GM18867 (cell line): ENCODE measurements at regions not wholly inside any gene's neighbourhood (a gene's known extent, or its start where the extent isn't known, plus 50 kb on each side); places are given as distances from the start of the nearest gene placed in this dataset.

Experiments used
- ATAC-seq: cut with Tn5 transposase; IDR thresholded peaks from one replicate; pipeline ENCODE4 v1.9.1; 2021; ENCODE audit warnings: mild to moderate bottlenecking, moderate library complexity; ENCODE audit not compliant: unreplicated experiment

DNA sequence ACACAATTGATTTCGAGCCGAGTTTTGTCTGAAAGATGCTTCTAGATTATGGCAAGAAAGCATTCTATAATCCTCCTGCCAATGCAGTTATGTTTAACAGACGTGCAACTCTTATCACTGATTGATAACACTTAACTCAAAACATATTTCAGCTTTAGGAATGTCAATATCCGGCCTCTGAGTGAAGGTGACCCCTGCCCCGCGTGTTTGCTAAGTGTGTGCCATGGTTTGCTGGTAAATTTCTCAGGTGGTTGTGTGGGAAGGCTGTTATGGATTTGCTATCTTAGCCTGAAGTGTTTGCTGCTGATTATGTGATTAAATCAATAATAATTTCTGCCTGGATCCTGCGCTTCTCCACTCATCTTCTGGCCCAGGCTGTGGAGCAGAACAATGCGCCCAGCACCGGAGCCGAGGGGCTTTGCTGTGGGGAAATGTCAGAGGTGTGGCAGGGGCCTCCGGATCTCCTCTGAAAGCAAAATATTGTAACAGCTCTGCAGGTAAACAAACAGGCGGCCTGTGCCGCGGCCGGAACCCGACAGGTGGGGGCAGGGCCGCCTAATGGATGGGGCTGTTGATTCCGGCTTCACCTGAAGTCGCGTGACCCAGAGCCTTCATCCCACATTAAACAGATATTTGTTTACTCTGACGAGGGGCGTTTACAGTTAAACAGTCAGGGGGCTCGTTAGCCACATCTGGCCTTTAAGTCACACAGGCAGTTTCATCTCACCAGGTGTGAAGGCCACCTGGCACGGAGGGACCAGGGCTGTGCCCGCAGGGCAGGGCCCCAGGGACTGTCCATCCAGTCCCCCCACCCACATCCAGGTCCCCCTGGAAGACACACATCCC lies 210.7 kb upstream of the SALL3 start:
- ATAC-seq = no peak

DNA sequence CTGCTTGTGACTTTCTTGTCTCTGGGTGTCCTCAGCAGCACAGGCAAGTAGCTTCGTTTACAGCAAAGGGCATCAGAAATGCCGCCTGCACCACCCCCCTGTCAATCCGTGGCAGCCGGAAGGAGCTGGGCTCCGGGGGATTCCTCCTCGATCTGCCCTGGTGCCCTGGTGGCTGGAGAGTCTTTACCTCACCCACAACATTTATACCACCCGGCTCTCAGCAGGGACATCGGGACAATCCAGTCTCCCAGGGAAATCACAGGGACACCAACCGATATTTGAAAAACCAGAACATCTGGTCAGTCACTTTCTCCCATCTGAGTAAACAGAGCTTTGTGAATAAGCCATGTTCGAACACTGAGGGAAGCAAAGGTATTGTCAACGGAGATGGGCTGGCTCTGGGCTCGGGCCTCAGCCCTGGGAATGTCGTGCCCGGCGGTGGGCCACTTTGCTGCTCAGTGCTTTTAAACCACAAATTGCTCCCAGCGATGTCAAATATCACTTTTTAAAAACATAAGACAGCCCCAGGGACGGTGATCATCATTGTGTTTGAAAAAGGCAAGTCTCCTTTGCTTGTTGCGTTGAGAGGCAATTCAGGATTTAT lies 210.0 kb upstream of the SALL3 start:
- ATAC-seq = no peak

DNA sequence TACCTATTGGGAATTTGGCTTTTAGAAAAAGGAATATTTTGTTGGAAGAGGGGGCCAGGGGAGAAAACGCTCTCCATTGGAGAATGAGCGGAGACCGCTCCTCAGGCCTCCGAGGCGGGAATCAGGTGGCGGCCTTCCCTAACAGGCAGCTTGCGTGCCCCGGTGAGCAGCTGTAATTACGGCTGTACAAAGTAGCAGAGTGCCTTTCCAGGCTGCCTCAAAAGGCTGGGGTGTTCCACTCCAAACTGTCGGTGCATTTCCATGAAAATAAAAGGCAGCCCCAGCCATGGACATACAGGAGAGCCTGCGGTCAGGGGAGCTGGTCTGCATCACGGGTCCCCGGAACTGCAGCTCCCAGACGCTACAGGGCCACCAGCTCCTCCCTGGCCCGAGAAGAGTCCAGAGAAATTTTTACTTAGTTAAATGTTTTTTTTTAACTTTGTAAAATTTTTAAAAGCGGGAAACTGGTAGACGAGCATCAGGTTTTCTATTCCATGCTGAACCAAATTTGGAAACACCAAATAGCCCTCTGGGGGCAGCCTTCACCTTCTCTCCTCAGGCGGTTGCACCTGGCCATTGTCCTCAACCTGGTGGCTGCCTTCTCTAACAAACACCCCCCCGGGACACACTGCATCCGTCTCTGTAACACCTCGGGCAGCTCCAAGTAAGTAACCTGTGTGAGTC lies 209.3 kb upstream of the SALL3 start:
- ATAC-seq = no peak

DNA sequence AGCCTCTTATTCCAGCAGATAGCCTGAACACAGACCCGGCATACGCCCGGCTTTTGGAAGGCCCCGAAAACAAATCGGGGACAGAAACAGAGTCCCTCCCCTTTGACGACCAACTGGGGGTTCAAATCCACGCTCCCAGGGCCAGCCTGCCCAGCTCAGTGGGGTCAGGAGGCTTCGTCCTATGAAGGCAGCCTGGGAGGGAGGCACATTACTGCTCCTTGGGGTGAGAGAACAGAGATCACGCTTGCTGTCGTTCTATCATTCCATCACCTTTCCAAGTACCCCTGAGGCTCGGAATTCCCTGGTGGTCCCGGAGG lies 208.8 kb upstream of the SALL3 start:
- no peak for ATAC-seq

DNA sequence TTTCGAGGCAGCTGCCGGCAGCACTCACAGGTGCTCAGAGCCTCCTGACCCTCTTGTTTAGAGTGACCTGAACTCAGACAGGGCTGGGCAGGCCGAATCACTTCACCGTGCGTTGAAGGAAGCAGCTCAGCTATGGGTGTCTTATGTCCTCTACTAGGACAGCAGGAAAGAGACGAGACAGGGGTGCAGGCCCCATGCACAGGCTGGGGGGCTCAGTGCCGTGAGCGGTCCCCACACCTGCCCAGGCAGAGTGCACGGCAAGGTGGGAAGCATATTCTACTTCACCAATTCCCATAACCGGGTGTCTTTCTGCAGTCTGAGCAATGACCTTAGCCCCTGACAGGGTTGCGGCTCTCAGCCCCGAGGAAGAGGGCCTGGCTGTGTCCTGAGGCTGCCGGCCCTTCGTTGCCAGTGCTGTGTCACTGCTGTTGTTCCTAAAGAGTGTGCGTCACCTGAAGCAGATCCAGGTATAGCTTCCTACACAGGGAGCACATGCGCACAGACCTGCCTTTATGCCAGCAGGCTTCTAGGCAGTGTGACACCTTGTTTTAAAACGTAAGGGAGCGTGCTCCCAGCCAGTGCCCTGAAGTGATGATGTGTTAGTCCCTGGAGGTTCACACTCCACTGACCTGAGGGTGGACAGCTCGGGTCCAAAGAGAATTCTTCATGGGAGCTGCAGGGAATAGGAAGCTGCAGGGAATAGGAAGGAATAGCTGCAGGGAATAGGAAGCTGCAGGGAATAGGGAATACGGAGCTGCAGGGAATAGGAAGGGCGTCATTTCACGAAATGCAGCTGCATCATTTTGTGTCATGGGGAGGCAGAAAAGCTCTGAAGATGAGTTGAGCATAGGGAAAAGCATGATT lies 207.9 kb upstream of the SALL3 start:
- no peak for ATAC-seq

DNA sequence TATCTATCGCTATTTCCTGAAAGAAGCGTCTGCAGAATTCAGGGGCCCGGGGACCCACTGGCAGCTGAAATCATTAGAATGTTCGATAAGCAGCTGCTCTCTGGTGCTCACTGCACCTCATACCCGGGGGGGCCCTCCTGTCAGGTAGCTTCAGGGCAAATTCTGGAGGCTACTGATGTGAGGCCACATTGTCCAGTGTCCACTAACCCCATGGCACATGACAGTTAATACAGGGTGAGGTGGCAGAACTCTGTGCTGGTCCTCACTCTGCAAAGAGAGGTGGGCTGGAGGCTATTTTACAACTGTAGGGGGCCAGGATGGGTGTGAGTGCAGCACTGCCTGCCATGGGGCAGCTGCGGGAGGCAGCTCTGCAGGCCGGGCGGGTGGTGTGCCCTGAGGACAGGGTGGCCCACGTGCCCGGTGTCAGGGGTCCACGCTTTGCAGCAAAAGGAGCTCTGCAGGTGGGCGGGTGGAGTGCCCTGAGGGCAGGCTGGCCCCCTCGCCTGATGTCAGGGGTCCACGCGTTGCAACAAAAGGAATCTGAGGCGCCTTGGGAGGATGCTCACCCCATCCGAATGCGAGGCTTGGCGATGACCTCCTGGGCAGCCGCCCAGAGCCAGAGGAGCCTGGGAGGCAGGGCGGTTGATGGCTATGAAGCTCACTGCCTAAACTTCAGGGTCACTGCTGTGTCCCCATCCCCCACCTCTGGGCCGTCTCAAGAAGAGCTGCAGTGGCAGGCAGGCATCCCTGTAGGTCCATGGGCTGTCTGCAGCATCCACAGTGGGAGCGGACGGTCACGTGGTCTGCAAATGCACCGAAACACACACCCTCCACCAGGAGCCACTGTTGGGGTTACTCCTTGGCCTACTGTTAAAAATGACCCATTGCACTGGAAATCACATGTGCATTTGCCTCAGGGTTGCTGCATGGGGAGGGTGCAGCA lies 207.0 kb upstream of the SALL3 start:
- ATAC-seq = no peak

DNA sequence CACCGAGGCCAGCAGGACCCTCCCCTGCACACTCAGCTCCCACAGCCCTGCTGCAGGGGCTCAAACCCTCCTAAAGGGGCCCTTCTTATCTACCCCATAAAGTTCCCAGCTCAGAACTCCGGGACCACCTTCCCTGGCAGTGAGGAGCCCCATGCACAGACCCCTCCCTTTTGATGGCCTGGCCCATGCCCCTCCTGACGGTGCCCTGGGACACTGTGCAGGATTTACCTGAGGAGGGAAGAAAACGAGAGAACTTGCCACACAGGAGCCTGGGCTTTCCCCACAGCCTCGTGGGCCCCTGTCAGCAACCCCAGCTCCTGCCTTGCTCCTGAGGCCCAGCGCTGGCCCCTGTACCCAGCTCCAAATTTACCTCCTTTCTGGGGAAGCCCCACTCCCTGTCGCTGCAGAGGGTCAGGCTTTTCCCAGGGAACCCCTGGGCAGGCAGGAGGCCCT lies 206.3 kb upstream of the SALL3 start:
- ATAC-seq = no peak

DNA sequence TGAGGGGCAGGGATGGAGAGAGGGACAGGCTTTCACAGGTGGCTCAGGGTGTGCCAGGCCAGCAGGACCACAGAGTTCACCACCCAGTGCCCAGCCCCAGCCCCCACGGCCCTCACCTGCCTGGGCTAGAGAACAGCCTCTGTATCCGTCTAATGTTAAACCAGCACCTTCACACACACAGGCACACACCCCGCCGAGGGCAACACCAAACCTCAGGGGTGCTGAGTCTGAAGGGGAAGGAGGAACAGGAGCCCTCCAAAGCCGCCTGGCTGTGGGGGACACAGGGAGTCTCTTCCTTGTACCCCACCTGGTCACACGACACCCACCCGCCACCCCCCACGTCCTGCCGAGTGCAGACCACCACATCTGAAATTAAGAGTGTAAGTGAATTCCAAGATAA lies 205.8 kb upstream of the SALL3 start:
- ATAC-seq = no peak

DNA sequence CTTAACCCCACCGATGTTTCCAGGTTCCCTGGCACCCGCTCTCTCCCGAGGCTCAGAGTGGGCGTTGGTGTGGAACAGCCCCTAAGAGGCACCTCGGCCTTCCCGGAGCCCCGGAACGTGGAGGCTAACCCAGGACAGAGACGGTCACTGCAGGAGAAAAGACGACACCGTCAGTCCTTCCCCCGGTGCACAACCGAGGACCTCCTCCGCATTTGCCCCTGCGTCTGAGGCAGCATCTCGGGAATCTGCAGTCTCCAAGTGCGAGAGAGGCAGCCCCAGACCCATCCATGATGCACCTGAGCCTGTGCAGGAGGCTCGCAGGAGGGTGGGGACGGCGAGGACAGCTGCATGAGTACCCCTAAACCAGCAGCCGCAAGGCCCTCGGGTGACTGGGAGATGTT lies 204.9 kb upstream of the SALL3 start:
- ATAC-seq = no peak

DNA sequence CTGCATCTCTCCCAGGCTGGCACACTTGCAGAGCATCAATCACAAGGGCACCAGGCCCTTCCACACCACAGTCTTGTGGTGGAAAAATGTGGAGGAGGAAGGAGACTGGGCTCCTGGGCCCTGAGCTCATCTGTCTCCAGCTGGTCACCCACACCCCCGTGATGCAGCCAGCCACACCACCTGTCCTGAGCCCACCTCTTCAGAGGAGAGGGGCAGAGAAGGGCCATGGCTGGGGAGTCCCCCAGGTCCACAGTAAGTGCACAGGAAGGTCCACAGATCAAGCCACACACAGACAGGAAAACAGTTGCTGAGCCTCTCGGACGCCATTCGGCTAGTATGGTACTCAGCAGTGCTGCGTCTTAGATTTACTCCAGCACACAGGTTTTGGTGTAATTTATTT lies 203.5 kb upstream of the SALL3 start:
- ATAC-seq = no peak

DNA sequence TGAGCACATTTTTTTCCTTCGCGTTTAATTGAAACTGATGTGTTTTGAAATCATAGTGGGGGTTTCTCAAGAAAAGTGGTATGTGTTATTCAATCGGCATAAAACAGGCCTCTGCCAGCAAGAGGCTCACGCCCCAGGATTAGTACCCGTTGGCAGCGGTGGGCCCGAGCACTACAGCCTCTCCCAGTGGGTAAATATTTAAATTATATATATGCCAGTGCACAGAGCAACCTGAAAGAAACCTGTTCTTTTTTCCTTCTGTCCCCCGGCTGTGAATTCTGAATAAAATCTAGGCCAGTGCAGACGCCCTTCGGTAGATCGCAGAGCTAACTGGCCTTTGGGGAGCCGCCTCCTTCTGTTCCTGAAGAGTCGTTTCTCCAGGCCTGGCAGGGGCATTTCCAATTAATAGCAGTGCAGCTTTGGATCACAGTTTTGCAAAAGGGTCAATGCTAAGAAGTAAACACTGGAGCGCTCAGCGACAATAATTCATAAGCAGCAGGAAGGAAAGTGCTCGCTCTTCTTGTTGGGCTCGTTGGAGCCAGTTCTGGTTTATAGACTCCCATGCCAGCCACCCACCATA lies 202.8 kb upstream of the SALL3 start:
- no peak for ATAC-seq

DNA sequence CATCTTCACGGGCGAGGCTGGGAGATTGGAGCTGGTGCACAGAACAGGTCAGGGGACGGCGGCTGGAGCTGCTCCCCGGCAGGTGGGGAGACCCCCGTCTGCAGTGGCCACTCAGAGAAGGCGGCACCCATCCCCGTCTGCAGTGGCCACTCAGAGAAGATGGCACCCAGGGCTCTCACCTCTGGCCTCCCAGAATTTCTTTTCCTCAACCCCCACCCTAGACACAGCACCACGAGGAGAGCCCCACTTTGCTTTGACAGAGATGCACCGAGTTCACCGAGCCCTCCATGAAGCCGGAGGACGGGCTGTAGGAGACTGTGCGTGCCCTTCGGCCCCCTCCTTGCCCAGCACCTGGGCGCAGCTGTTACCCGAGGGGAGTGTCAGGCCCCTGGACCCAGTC lies 201.6 kb upstream of the SALL3 start:
- ATAC-seq = no peak

DNA sequence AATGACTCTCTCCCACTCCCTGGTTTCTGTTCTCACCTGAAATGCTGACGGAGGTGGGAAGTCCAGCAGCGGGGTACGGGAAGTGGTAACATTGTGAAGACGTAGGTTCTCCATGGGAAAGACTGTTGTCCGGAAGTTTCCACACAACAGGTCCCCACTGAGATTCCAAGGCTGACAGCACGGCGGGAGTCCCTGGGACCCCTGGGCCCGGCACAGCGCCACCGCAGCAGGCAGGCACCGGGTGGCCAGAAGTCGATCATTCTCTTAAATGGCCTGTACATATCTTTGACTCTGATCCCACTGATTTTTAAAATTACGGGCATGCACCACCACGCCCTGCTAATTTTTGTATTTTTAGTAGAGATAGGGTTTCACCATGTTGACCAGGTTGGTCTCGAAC lies 201.0 kb upstream of the SALL3 start:
- ATAC-seq = no peak

DNA sequence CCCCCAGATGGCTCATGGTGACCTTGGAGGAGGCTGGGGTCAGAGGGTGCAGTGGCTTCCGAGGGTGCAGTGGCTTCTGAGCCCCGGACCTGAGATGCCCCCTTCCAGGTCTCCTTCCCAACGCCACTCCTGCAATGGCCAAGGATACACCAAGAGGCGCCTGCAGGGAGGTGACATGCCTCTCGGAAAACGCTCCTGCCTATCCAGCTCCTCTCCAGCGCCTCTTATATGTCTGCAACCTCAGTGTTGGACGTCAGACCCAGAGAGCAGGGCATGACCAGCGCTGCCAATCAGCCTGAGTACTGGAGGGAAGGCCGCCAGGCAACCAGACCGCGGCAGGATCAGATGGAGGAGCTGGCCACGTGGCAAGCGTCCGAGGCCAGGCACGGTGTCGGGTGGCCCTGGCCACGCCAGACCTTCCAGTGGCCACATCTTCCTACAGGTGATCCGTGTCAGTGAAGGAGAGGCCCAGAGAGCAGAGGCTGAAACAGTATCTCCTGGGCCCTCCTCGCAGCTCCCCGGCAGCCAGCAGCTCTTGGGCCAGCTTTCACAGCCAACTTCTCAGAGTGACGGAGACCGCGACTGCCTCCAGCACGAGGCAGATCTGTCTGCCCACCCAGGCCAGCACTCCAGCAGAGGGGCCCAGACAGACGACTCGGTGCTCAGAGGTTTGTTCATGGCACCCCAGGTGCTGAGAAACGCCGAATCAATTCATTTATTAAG lies 199.5 kb upstream of the SALL3 start:
- no peak for ATAC-seq

DNA sequence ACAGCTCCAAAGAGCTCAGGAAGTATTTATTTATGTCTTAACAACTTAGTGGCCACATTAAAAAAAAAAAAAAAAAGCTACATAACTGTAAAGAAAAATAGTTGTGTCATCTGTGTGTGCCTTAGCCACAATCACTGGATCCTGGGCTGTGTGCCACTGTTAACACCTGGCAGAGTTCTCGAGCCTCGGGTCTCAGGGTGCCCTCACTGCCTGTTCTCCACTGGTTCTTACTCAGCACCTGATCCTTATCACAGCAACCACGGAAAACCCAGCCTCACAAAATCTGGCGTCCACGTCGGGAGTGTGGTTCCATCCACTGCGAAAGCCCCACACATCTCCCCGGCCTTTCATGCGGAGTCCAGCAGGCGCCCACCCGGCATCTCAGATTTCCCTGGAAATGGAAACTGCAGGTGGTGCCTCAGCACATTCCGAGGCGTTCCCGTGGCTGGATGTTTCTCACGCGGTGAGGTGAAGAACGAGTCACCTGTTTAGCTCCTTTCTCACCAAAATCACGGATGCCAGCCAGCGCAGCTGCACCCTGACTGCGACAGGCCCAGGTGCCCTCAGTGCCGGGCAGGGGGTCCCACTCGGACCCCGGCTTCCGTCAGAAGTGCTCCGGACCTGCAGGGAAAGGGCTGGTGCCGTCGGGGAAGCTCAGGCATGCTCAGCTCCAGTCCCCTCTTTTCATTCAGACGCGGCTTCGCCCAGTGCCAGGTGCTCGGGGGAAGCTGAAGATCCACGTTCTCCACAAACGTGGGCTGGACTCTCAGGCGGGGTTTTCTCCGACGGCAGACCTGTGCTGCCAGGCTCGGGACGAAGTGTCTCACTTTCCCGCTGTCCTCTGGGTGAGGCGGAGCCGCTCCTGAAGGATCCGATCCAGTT lies 198.7 kb upstream of the SALL3 start:
- ATAC-seq = no peak

DNA sequence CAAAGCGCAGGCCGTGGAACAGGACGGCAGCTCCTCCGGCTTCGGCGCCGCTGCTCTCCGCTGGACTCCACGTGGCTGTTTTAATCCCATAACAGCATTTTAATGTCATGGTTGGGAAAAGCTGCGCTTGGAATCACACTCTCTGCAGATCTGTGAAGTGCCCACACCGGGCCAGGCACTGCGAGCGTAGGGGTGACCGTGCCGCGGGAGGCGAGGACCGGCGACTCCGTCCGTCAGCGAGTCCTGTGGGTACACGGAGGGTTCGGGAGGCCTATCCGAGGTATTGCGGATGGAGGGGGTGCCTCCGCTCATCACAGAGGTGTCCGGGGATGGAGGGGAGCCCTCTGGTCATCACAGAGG lies 198.0 kb upstream of the SALL3 start:
- no peak for ATAC-seq

DNA sequence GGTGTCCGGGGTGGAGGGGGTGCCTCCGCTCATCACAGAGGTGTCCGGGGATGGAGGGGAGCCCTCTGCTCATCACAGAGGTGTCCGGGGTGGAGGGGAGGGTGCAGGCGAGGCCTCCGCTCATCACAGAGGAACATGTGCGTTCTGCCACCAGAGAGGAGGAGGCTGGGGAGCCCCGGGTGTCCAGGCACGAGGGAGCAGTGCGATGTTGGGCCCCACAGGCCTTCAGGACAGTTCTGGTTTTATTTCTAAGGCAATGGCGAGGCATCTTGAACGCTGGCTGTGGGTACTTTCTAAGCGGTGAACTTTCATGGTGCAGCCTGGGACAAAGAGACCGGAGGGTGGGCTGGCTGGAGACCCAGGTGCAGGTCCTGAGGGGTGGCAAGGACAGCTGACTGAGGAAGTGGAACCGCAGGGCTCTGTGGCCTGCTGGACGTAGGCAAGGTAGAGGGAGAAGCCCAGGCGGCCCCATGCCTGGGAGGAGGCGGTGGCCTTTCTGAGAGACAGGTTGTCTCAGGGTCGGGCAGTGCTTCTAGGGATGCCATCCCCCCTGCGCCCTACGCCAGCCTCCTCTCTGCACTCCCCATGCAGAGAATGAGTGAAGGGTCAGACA lies 196.6 kb upstream of the SALL3 start:
- no peak for ATAC-seq

DNA sequence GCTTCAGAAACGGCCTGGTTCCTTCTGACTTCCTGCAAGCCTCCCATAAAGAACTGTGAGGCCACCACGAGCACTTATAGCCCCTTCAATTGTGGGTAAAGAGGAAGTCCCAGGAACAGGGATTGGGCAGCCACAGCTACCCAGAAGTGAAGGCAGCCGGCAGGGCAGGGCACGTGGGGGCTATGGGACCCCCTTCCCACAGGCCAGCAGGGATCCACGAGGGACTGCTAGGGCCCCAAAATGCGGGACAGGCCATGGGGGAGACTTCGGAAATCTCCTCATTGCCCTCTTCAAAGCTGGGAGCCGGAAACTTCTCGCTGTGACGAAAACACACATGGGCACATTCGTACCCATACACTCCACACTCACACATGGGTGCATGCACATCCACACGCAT lies 196.1 kb upstream of the SALL3 start:
- ATAC-seq = no peak
